K562 (cell line): ENCODE measurements at regions not wholly inside any gene's neighbourhood (a gene's known extent, or its start where the extent isn't known, plus 50 kb on each side); places are given as distances from the start of the nearest gene placed in this dataset.
A peak's percentile ranks its signal among the peaks of the same experiment; 100 is the strongest.

ENCODE experiments used
- HDAC2 ChIP-seq: fragments of 450-650 bp; IDR thresholded peaks from 2 replicates; pipeline ENCODE4 v1.6.1; 2016; ENCODE audit warnings: mild to moderate bottlenecking
- HMGN3 ChIP-seq: IDR thresholded peaks from 2 replicates; pipeline ENCODE4 v1.6.1; 2011; ENCODE audit warnings: borderline replicate concordance, low read depth, mild to moderate bottlenecking, mixed read lengths, low read length; ENCODE audit not compliant: insufficient read length; ENCODE audit errors: extremely low read depth
- IRF1 ChIP-seq: sonication (generic); formaldehyde crosslinking; IDR thresholded peaks from 2 replicates; pipeline ENCODE4 v1.8.0; 2022; ENCODE audit warnings: missing genetic modification reagents, mild to moderate bottlenecking, borderline replicate concordance
- MAFK ChIP-seq: IDR thresholded peaks from 2 replicates; pipeline ENCODE4 v1.6.1; 2011; ENCODE audit warnings: low read length, improper control_type of control experiment
- PRPF4 ChIP-seq: fragments of 200-400 bp; formaldehyde crosslinking; IDR thresholded peaks from one replicate; pipeline ENCODE4 v1.6.1; 2017; ENCODE audit warnings: low read length, low read depth, mild to moderate bottlenecking; ENCODE audit not compliant: insufficient read depth, poor library complexity, severe bottlenecking
- RBM34 ChIP-seq: fragments of 200-400 bp; formaldehyde crosslinking; IDR thresholded peaks from 2 replicates; pipeline ENCODE4 v1.6.1; 2018; ENCODE audit warnings: low read length, borderline replicate concordance; ENCODE audit not compliant: insufficient read depth
- TCF7 ChIP-seq: sonication (generic); IDR thresholded peaks from 2 replicates; pipeline ENCODE4 v1.6.1; 2016; ENCODE audit warnings: antibody characterized with exemption, borderline replicate concordance
- TSC22D4 ChIP-seq: fragments of 450-650 bp; IDR thresholded peaks from 2 replicates; pipeline ENCODE4 v1.6.1; 2016; ENCODE audit warnings: missing genetic modification characterization, missing biosample characterization, control low read depth
- ZBTB34 ChIP-seq: fragments of 250-450 bp; sonication (Bioruptor Pico); IDR thresholded peaks from 2 replicates; pipeline ENCODE4 v1.8.0; 2021; ENCODE audit warnings: mild to moderate bottlenecking, moderate library complexity
- ZNF217 ChIP-seq: sonication (generic); formaldehyde crosslinking; IDR thresholded peaks from 2 replicates; pipeline ENCODE4 v1.8.0; 2022; ENCODE audit warnings: mild to moderate bottlenecking, missing genetic modification reagents
- ZNF316 ChIP-seq: fragments of 450-650 bp; IDR thresholded peaks from 2 replicates; pipeline ENCODE4 v1.6.1; 2016
- ZNF589 ChIP-seq: fragments of 200-800 bp; sonication (Bioruptor generic); IDR thresholded peaks from 2 replicates; pipeline ENCODE4 v1.6.1; 2016; ENCODE audit warnings: low read depth, missing genetic modification characterization, missing compliant biosample characterization
- ZNF655 ChIP-seq: fragments of 250-450 bp; sonication (Bioruptor Pico); IDR thresholded peaks from 2 replicates; pipeline ENCODE4 v1.5.0; 2021
- ZNF696 ChIP-seq: fragments of 250-450 bp; sonication (Bioruptor Pico); conservative IDR thresholded peaks from 2 replicates; pipeline ENCODE4 v1.4.0; 2020; ENCODE audit warnings: mild to moderate bottlenecking, moderate library complexity
- TF ChIP-seq, protein P1 (sequence below): fragments of 250-450 bp; sonication (Bioruptor Pico); IDR thresholded peaks from 2 replicates; pipeline ENCODE4 v1.8.0; 2022; ENCODE audit warnings: moderate library complexity, mild to moderate bottlenecking, inconsistent platforms

DNA sequence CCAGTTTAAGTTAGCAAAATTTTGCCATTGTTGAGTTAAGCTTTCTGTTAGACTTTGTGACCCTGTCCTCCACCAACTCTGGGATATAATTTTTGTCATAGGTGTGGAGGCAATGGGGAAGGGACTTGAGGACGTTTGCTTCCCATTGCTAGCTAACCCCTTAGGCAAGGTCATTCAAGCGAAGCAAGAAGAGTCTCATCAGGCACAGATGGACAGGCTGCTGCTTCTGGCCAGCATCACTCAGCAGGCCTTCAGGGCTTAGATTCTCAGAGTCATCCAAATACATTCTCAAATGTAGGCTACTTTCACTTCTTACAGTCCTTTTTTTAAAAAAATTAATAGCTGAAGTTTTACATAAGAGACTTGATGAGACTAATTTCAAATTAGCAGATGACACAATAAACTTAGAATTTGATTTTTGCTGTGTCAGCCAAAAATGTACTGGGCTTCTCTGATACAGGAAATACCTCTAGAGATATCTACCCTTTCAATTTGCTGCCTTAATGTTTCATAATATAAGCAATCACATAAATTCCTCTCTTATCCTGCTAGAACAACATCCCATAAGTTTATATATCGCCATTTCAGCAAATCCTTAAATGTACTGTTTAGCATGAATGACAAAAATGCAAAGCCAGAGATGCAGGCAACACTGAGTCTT is 875.2 kb downstream of the FLRT2 start (continued):
- TF ChIP-seq RBM34 (no peak), ZNF589 (CRISPR knock-in tag) (no peak), IRF1 (CRISPR knock-in tag) (no peak), ZBTB34 (CRISPR knock-in tag) (no peak), PRPF4 (no peak), HDAC2 (no peak), ZNF696 (no peak), TSC22D4 (tag) (no peak), ZNF316 (peak; percentile 41; the same call in 1 of the 2 replicates), ZNF217 (no peak), MAFK (peak; percentile 83), ZNF655 (no peak), TCF7 (no peak), HMGN3 (no peak)
- TF ChIP-seq, protein P1, sequence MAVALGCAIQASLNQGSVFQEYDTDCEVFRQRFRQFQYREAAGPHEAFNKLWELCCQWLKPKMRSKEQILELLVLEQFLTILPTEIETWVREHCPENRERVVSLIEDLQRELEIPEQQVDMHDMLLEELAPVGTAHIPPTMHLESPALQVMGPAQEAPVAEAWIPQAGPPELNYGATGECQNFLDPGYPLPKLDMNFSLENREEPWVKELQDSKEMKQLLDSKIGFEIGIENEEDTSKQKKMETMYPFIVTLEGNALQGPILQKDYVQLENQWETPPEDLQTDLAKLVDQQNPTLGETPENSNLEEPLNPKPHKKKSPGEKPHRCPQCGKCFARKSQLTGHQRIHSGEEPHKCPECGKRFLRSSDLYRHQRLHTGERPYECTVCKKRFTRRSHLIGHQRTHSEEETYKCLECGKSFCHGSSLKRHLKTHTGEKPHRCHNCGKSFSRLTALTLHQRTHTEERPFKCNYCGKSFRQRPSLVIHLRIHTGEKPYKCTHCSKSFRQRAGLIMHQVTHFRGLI (CRISPR knock-in tag): no peak
